Stimulated activated CD4-positive, alpha-beta T cell treated with anti-CD3 and anti-CD28 coated beads, Interleukin-12 subunit alpha, Interleukin-12 subunit beta, amount 100 ng/mL, for 24 hours (primary cell): ENCODE measurements at regions not wholly inside any gene's neighbourhood (a gene's known extent, or its start where the extent isn't known, plus 50 kb on each side); places are given as distances from the start of the nearest gene placed in this dataset.
"Not testable (repeated sequence)": the region's sequence is repeated elsewhere in the genome, so short reads cannot be mapped to it uniquely, and the experiment has no call there.

Experiments
- DNase-seq, 2 experiments: peaks; one replicate each; pipeline ENCODE4 v3.0.0-alpha.2; 2020; ENCODE audit warnings: low read depth in 2 of 2

- DNase-seq, result no peak
These were observed 126.2 kb upstream of the VLDLR start for GRCh38 chr9:2495221-2496005.

GRCh38 chr9:2496169-2496568, 125.4 kb upstream of the VLDLR start:
- no peak for DNase-seq

- DNase-seq, result no peak
These were observed 124.7 kb upstream of the VLDLR start for GRCh38 chr9:2496934-2497333.

GRCh38 chr9:2497666-2498400, 123.8 kb upstream of the VLDLR start:
- DNase-seq, result no peak

- no peak for DNase-seq
These were observed 119.4 kb upstream of the VLDLR start for GRCh38 chr9:2502210-2502609.

- no peak for DNase-seq
These were observed 118.8 kb upstream of the VLDLR start for GRCh38 chr9:2502760-2503159.

- DNase-seq, result no peak
These were observed 115.3 kb upstream of the VLDLR start for GRCh38 chr9:2506321-2506720.

GRCh38 chr9:2523591-2523990, 98.0 kb upstream of the VLDLR start:
- no peak for DNase-seq

GRCh38 chr9:2524601-2525000, 97.0 kb upstream of the VLDLR start:
- DNase-seq, result no peak

GRCh38 chr9:2525147-2525546, 96.4 kb upstream of the VLDLR start:
- DNase-seq, result no peak

GRCh38 chr9:2526071-2526828, 95.3 kb upstream of the VLDLR start:
- DNase-seq, result no peak

GRCh38 chr9:2531481-2531880, 90.1 kb upstream of the VLDLR start:
- no peak for DNase-seq

- no peak for DNase-seq
These were observed 85.1 kb upstream of the VLDLR start for GRCh38 chr9:2536511-2536910.

GRCh38 chr9:2545881-2546490, 75.6 kb upstream of the VLDLR start:
- no peak for DNase-seq

- not testable (repeated sequence) for DNase-seq
These were observed 65.5 kb upstream of the VLDLR start for GRCh38 chr9:2555899-2556600.

GRCh38 chr9:2557693-2558092, 63.9 kb upstream of the VLDLR start:
- no peak for DNase-seq

- DNase-seq, result no peak
These were observed 62.1 kb upstream of the VLDLR start for GRCh38 chr9:2559192-2560152.

- DNase-seq, result no peak
These were observed 61.4 kb upstream of the VLDLR start for GRCh38 chr9:2560180-2560579.

GRCh38 chr9:2565676-2566340, 55.8 kb upstream of the VLDLR start:
- DNase-seq, result no peak

GRCh38 chr9:2567922-2568321, 53.7 kb upstream of the VLDLR start:
- no peak for DNase-seq
